GM13977 (cell line): ENCODE measurements at regions not wholly inside any gene's neighbourhood (a gene's known extent, or its start where the extent isn't known, plus 50 kb on each side); places are given as distances from the start of the nearest gene placed in this dataset.
A peak's percentile ranks its signal among the peaks of the same experiment; 100 is the strongest.

Experiments
- DNase-seq: peaks from one replicate; pipeline ENCODE4 v3.0.0; 2012; ENCODE audit warnings: low spot score
- CTCF ChIP-seq: IDR thresholded peaks from 2 replicates; pipeline ENCODE4 v1.5.1; 2012; ENCODE audit warnings: mild to moderate bottlenecking, control low read depth; ENCODE audit not compliant: insufficient read depth; ENCODE audit errors: extremely low read depth, missing control alignments
- in situ Hi-C: fragments of 300-500 bp; cut with MboI; formaldehyde crosslinking; loops from one replicate; pipeline ENCODE4 v1.12.0; 2022; ENCODE audit warnings: low sequenced_read_pairs, low pct_unique_long_range_greater_than_20kb, mixed read lengths, inconsistent platforms; ENCODE audit not compliant: unreplicated experiment

- TF ChIP-seq CTCF = no peak
- no peak for DNase-seq
- in situ Hi-C loops = no loop called here
Measured at GRCh38 chr12:82015623-82016347, 256.6 kb upstream of the PPFIA2 start.

GRCh38 chr12:82012176-82012575 lies 253.0 kb upstream of the PPFIA2 start:
- in situ Hi-C loops = no loop called here
- DNase-seq = no peak
- no peak for TF ChIP-seq CTCF

- in situ Hi-C loops = no loop called here
- no peak for TF ChIP-seq CTCF
- no peak for DNase-seq
Measured at GRCh38 chr12:82009524-82009923, 250.4 kb upstream of the PPFIA2 start.

- no peak for TF ChIP-seq CTCF
- in situ Hi-C loops = no loop called here
- no peak for DNase-seq
Measured at GRCh38 chr12:82008251-82008650, 249.1 kb upstream of the PPFIA2 start.

GRCh38 chr12:81998761-81999378 lies 239.7 kb upstream of the PPFIA2 start:
- no peak for DNase-seq
- in situ Hi-C loops = no loop called here
- no peak for TF ChIP-seq CTCF

GRCh38 chr12:81992461-81992860 lies 233.3 kb upstream of the PPFIA2 start:
- no peak for DNase-seq
- in situ Hi-C loops = no loop called here
- peak; percentile 23 for TF ChIP-seq CTCF
